SKM-1 treated with dmso at 0.1 percent for 144 hours (cell line): ENCODE measurements at regions not wholly inside any gene's neighbourhood (a gene's known extent, or its start where the extent isn't known, plus 50 kb on each side); places are given as distances from the start of the nearest gene placed in this dataset.

ENCODE experiments used
- DNase-seq: peaks from one replicate; lab custom pipeline; 2025; ENCODE audit not compliant: unreplicated experiment; lab: John Stamatoyannopoulos, UW

DNA sequence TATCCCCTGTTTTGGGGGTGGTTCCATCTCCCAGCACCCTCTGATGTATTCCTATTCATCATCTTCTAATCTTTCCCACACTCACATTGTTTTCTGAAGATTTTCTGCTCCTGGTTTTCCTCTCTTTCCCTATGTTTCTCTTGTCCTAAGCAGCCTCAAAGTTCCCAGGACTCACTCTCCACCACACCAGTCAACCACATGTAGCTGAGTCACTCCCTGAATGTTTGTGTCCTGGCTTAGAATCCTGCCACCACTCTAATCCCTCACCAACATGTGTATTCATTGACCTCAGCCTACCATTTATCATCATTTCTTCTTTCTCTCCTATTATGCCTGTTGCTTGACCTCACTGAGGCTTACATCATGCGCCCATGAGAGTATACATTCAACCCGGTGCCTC lies 282.4 kb upstream of the ADAMTS16 start:
- no peak for DNase-seq

DNA sequence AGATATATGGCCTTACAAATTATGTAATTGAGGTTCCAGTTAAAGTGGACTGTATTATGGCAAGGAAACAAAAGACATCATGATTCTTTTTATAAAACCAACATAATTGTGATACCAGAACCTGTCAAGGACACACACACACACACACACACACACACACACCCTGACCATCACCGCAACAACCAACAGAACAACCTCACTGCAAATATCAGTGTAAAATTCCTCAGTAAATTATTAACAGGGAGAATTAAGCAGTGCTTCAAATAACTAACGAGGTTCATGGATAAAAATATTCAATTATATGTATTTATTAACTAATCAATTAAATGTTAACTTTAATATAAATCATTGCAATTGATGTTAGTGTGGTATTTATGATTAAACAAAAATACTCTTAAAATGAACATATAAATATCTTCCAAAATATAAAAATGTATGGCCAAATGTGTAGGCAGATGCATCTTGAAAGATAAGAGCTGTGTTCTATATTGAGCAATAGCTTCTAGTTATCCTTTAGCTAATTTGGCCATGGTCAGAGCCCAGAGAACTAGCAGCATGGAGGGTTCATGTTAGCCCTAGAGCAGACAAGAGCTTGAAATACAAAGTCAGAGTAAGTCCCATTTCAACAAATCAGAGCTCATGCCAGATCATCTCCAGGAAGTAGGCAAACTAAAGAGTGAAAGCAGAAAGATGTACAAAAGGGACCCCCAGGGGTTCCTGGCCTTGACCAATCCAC lies 280.5 kb upstream of the ADAMTS16 start:
- no peak for DNase-seq

DNA sequence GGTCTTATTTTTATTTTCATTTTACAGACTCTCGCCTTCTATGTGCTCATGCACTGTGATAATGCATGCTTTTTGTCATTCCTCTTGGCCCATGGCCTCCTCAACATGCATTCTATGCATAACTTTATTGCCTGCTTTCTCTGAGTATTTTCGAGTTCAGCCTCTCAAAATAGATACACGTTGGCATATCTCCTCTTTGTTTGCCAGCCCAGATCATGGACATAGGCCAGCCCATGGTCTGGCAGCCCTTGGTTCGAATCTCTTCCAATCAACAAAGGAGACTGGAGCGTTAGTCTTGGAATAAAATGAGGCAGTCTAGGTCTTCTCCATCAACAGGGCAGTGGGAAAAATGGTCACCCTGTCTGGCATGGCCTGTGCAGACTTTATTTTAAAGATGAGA lies 279.5 kb upstream of the ADAMTS16 start:
- no peak for DNase-seq

DNA sequence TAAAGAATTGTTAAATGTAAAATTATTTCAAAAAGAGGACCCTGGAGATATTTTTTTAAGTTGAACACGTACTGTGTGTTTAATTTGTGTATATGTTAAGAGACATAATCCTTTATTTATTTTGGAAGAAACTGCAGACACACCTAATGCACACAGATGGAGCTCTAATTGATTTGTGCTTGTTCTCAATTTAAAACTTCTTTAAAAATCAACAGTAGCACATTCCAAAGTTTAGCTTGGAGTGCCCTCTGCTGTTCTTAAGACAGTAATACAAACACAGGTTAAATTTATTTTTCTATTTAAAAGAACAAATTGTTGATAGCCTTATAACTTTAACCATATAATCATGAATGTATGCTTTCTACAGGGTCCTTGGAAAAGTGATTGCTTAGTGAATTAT lies 277.6 kb upstream of the ADAMTS16 start:
- peak; percentile 28 for DNase-seq

DNA sequence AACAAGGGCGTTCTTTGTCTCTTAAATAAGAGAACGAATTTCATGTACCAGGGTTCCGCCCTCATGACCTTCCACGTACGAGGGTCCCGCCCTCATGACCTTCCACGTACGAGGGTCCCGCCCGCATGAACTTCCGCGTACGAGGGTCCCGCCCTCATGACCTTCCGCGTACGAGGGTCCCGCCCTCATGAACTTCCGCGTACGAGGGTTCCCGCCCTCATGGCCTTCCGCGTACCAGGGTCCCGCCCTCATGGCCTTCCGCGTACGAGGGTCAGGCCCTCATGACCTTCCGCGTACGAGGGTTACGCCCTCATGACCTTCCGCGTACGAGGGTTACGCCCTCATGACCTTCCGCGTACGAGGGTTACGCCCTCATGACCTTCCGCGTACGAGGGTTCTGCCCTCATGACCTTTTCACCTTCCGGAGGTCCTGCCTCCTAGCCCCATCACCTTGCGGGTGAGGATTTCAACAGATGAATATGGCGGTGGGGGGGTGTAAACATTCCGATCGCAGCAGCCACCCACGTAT lies 273.9 kb upstream of the ADAMTS16 start:
- DNase-seq: no peak

DNA sequence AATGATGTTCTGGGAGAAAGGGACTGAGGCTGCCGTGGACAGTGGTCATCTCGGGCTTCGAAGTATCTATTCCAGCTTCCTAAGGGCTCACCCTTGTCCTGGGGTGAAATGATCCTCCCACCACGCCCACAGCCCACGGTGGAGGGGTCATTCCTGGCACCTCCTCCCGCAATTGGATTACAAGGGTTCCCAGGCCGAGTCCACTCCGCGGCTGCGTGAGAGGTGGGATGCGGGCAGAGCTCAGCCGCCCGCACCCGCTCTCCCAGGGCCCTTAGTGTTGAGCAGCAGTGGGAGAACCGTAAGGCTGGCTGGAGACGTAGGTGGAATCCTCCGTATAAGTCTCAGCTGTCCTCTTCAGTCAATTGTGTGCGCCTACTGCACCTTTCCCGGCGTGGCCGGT lies 273.3 kb upstream of the ADAMTS16 start:
- no peak for DNase-seq

DNA sequence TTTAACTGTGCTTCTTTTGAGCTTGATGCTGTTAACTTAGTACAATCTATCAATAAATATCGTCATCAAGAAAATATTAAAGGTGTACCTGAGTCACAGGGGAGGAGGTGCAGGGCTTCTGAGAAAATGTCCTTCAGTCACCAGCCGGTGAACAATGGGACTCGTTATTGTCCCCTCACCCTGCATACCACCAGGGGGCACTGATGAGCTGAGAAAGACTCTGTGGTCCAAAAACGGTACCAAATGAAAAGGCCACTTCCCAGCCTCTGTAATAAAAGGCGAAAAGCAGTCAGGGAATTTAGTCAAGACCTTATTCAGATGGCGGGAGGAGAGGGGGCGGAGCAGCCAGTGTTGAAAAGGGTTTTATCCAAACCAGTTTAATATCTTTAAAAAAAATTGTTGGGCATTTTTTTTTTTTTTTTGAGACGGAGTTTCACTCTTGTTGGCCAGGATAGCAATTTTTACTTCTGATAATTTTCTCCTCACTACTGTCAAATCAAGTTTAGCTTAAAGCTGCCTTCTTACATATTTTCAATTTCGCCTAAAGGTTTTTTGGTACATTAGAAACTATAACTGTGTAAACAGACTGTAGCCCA lies 271.9 kb upstream of the ADAMTS16 start:
- peak; percentile 7 for DNase-seq

DNA sequence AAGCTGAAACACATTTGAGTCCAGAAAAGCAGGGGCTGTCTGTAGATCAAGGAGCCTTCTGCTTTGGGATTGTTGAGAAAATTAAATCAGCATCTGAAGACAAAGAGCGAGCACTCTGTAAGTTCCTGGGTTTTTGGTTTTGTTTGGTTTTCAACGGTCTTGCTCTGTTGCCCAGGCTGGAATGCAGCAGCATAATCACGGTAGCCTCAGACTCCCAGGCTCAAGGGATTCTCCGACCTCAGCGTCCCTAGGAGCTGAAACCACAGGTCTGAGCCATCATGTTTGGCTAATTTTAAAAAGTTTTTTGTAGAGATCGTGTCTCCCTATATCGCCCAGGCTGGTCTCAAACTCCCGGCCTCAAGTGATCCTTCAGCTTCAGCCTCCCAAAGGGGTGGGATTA lies 266.5 kb upstream of the ADAMTS16 start:
- no peak for DNase-seq

DNA sequence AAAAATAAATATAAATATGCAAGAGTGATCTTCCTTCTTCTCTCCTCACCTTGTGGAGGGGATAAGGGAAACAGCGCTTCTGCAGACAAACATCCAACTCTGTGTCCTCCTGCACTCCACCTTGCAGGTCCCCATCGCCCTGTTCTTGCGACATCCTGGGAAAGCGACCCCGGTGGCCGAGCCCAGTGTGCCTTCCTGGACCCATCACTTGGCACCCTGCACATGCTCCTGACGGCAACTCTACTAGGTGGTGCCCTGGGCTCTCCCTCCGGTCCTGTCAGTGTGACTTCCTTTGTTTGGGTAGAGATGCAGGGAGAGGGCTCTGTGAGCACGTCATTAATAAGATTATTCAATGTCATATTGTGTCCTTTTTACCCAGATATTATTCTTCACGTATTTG lies 266.0 kb upstream of the ADAMTS16 start:
- DNase-seq: no peak

DNA sequence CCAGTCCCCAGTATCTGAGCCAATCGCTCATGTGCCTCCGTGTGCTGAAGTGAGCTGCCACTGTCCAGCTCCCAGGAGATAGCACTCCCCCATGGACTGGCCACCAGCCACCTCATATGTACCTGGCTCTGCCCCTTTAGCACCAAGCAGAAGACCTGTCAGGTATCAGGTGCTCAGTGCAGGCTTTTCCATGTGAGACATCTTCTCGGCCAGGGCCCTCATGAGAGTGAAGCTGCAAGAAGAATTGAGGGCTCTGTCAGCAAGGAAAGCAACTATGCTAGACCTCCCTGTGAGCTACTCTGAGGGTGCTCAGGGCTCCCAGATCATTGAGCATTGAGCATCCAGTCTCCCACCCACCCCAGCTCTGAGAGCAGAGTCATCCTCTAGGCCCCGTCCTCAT lies 264.2 kb upstream of the ADAMTS16 start:
- DNase-seq: no peak

DNA sequence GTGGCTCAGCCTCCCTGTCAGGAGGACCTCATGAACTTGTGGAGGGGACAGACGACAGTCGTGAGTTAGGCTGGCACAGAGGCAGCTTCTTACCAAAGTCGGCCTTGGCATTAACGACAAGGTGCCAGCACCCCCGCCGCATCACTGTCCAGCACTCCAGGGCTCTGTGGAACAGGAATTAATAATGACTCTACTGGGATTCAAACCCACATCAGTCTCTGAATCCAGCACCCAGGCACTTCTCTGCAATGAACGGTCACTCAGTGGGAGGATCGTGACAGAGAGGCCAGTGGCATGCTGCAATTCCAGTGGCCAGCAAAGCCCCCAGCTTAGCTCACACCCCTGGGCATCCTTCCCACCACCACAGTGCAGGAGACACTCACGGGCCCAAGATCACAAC lies 263.3 kb upstream of the ADAMTS16 start:
- no peak for DNase-seq

DNA sequence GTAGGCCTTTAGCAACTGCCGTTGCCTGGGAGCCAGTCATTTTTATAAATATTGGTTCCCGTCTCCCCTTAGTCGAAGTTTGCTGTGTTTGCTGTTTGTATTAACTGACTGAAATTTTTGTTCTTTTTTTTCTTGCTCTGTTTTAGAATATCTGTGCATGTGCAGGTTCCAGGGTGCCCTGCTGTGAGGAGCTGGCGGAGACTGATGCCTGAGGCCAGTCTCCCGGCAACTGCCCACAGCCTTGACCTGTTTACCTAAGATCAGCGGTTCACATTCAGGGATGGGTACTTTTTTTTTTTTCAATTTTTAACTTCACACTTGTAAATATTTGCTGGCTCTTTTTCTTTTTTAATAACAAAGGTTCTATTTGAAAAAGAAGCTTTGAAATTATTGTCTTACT lies 262.6 kb upstream of the ADAMTS16 start:
- no peak for DNase-seq

DNA sequence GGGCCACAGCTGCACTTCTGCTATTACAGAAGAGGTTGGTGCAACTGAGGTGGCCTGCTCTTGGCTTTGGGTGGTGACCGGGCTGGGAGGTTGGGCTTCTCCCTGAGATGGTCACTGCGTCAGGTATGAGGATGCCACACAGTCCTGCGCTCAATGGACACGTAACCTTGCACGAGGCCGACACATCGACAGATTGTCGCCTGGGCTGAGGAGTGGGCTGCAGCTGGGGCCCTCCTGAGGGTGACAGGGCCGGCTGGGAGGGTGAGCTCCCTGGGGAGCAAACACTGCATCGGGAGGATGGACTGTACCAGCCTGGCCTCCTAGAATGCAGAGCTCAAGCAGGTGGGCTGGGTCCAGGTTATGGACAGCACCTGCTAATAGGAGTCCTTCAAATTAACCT lies 261.1 kb upstream of the ADAMTS16 start:
- no peak for DNase-seq

DNA sequence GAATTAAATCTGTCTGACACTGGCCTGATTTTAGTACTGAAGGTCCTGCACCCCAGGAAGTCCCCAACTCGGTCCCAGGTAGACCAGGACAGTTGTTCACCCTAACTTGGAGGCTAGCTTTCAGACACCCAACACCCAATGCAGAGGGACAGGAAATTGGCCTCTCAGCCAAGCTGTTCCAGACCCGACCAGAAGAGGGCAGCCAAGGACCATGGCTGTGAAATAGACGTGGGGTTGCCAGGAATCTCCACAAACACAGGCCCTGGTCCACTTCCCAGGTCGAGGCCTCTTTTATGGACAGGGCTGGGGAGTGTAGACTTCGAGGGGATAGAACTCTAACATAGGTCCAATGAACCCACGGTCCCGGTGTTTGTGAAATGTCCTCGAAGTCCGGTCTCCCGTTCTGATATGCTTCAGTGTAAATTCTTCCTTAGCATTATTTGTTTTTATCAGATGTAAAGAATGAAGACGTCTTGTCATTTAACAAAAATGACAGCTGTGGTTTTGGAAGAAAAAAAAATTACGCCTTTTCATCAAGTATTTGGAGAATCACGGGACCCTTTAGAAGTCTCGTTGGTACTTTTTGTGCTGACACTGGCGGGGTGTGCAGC lies 260.3 kb upstream of the ADAMTS16 start:
- DNase-seq: peak; percentile 6

DNA sequence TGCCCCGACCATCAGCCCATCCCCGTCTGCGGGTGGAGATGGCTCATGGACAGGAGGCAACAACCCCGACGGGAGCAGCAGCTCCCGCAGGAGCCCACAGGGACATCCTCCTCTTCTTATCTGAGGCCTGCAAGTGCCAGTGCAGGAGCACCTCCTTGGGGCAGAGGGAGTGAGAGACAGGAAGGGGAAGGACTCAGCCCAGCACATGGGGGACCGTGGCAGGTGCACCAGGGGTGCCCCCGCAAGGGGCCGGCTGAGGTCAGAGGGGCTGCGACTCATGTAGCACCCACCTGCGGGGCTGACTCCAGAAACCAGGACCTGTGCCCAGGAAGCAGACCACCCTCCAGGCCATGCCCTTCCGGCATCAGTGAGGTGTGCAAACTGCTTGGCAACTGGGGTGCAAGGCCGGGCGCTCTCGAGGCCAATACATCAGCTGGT lies 259.8 kb upstream of the ADAMTS16 start:
- no peak for DNase-seq

DNA sequence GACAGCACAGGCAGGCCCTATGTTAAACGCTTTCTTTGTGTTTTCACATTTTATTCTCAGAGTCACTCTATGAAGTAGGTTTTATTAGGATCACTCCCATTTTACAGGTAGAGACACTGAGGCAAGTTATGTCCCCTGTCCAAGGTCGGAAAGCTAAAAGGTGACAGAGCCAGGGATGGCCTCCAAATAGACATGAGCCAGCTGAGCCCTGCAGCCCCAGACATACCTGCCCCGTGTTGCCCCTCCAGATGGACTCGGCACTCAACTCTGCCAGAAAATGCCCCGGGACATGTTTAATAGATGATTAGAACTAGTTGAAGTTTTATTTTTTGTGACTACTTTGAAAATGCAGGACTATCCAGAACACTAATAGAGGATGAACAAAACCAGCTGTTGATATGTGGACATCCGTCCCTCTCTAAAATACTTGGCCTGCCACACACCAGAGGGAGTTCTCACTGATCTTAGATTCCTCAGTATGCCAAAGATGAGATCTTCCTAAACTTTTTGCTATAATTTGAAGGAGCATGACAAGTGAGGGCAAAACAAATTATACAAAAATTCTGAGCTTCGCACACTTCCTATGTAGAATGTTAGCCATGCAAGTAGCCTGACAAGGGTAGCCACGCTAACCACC lies 258.6 kb upstream of the ADAMTS16 start:
- DNase-seq: no peak

DNA sequence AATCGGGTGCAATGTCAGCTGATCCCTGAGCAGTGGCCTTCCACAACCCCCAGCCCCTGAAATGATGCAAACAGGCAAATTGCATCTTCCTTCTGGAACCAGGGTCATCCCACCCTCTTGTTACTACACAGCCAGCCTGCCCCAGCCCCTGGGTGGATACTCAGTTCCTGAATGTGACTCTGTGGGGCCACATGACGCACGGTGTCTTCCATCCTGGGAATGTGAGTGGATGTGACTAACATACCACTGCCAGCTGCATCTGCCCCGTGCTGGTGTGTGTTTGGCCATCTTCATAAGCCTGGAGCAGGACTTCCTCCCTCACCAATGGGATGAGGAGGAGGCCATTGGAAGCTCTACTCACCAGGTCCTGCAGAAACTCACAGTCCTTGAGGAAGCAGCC lies 257.9 kb upstream of the ADAMTS16 start:
- no peak for DNase-seq

DNA sequence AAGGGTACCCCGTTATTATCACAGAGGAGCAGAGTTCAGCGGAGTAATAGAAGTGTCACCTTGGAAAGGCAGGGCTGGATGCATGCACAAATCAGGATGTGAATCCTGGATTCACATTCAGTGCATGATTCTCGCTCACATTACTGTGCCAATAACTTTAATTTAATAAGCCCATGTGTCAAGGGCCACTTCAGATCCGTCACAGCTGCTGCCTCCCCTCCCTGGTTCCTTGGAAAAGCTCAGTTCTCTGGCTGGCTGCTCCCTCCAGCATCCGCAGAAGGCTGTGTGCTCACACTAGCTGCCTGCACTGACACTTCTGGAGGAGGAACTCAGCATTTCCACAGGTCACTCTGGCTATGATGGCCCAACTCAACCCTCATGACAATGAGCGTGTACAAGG lies 256.8 kb upstream of the ADAMTS16 start:
- DNase-seq: no peak

DNA sequence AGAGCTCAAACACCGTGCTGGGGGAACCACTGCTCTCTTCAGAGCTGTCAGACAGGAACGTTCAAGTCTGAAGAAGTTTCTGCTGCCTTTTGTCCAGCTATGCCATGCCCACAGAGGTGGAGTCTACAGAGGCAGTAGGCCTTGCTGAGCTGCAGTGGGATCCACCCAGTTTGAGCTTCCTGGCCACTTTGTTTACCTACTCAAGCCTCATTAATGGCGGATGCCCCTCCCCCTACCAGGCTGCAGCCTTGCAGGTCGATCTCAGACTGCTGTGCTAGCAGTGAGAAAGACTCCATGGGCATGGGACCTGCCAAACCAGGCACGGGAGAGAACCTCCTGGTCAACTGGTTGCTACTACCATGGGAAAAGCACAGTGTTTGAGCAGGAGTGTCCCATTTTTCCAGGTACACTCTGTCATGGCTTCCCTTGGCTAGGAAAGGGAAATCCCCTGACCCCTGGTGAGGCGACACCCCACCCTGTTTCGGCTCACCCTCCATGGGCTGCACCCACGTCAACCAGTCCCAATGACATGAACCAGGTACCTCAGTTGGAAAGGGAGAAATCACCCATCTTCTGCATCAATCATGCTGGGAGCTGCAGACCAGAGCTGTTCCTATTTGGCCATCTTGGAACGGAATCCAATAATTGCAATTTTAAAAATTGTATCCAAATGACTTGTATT lies 246.9 kb upstream of the ADAMTS16 start:
- DNase-seq: no peak

DNA sequence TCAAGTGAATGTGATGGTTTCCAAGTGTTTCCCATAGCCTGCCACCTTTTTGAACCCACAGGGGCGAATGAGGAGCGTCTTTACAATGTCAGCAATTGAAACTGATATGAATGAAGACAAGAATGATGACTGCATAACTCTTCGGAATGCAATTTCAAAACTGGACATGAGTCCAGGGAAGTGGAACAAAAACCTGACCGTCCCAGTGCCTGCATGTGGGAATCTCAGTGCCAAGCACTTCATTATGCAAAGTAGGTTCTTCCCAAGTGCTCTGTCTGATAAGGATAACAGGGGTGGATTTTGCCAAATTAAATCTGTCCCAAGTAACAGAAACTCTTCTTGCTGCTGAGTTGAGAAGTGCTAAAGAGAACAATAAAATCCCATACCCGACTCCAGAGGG lies 243.8 kb upstream of the ADAMTS16 start:
- DNase-seq: no peak

DNA sequence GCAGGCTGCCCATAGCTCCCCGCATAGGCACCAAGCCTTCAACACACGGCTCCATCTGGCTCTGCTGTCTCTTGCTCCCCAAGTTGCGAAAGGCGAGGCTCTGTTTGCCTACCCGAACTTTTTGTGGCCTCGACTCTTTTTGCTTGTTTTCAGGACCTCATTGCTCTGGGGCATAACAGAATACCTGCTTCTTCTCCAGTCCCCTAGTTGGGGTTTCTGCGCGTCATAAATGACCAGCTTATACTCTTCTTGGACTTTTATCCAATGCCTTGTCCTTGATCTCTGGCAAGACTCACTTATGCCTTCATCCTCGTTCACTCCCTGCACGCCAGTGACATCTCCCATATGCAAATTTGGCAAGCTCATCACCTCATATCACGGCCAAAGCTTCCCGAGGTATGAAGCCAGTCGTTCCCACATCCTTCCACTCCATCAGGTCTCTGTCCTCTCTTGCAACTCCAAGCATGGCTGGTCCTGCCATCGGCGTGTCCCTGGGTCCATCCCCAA lies 238.8 kb upstream of the ADAMTS16 start:
- DNase-seq: no peak
